HEK293 (cell line): ENCODE measurements at regions not wholly inside any gene's neighbourhood (a gene's known extent, or its start where the extent isn't known, plus 50 kb on each side); places are given as distances from the start of the nearest gene placed in this dataset.

Experiments
- CTCF ChIA-PET: fragments of 350-600 bp; formaldehyde crosslinking; extraction: SDS; loops from one replicate; lab custom pipeline; 2021; ENCODE audit warnings: antibody characterized with exemption; lab: Yijun Ruan, JAX
- POLR2A ChIA-PET: fragments of 300-600 bp; formaldehyde crosslinking; extraction: SDS; loops from one replicate; lab custom pipeline; 2020; ENCODE audit warnings: antibody characterized with exemption, inconsistent platforms; lab: Yijun Ruan, JAX
- H3K27ac ChIP-seq: fragments of 200-500 bp; sonication (Bioruptor generic); 2 replicates; pipeline ENCODE4 v1.5.1; 2014; ENCODE audit warnings: low read depth, low read length, control low read depth, inconsistent platforms; ENCODE audit errors: extremely low read depth
- H3K36me3 ChIP-seq, 2 experiments: fragments of 200-500 bp in 1 of 2; sonication (Bioruptor generic) in 1 of 2; 1 replicate in 1 of 2; 2 replicates in 1 of 2; pipeline ENCODE4 v1.5.1; 2014 to 2017; ENCODE audit warnings: inconsistent platforms in 2 of 2, low read length in 2 of 2; ENCODE audit not compliant: control insufficient read depth in 2 of 2, insufficient read depth in 1 of 2
- H3K4me1 ChIP-seq: fragments of 200-500 bp; sonication (Bioruptor generic); 2 replicates; pipeline ENCODE4 v1.5.1; 2014; ENCODE audit warnings: mild to moderate bottlenecking, low read length, inconsistent platforms; ENCODE audit not compliant: control insufficient read depth, insufficient read depth
- H3K4me3 ChIP-seq: 2 replicates; pipeline ENCODE4 v1.5.1; 2011; ENCODE audit warnings: low read depth, mild to moderate bottlenecking, control low read depth, low read length, moderate library complexity
- H3K9me3 ChIP-seq: fragments of 200-500 bp; sonication (Bioruptor generic); 2 replicates; pipeline ENCODE4 v1.5.1; 2014; ENCODE audit warnings: low read depth, low read length, inconsistent platforms; ENCODE audit not compliant: control insufficient read depth, insufficient read depth
- OVOL3 ChIP-seq: fragments of 450-650 bp; formaldehyde crosslinking; IDR thresholded peaks from 2 replicates; pipeline ENCODE4 v1.5.1; 2016; ENCODE audit warnings: missing biosample characterization, missing genetic modification characterization
- RBAK ChIP-seq: fragments of 450-650 bp; formaldehyde crosslinking; IDR thresholded peaks from 2 replicates; pipeline ENCODE4 v1.5.1; 2016; ENCODE audit warnings: missing biosample characterization, missing genetic modification characterization
- ZNF121 ChIP-seq: fragments of 450-650 bp; formaldehyde crosslinking; IDR thresholded peaks from 2 replicates; pipeline ENCODE4 v1.5.1; 2016; ENCODE audit warnings: missing biosample characterization, missing genetic modification characterization
- ZNF132 ChIP-seq: fragments of 450-650 bp; formaldehyde crosslinking; IDR thresholded peaks from 2 replicates; pipeline ENCODE4 v1.5.1; 2017; ENCODE audit warnings: missing biosample characterization, missing genetic modification characterization, borderline replicate concordance
- ZNF169 ChIP-seq: fragments of 450-650 bp; formaldehyde crosslinking; IDR thresholded peaks from 2 replicates; pipeline ENCODE4 v1.5.1; 2016; ENCODE audit warnings: missing biosample characterization, missing genetic modification characterization
- ZNF473 ChIP-seq: fragments of 450-650 bp; formaldehyde crosslinking; IDR thresholded peaks from 2 replicates; pipeline ENCODE4 v1.5.1; 2017; ENCODE audit warnings: missing biosample characterization, missing genetic modification characterization
- ZNF501 ChIP-seq: fragments of 450-650 bp; formaldehyde crosslinking; IDR thresholded peaks from 2 replicates; pipeline ENCODE4 v1.5.1; 2016; ENCODE audit warnings: missing biosample characterization, missing genetic modification characterization
- ZNF701 ChIP-seq: fragments of 450-650 bp; formaldehyde crosslinking; IDR thresholded peaks from 2 replicates; pipeline ENCODE4 v1.5.1; 2016; ENCODE audit warnings: missing biosample characterization, missing genetic modification characterization
- TF ChIP-seq, protein P1 (sequence below): IDR thresholded peaks from 2 replicates; pipeline ENCODE4 v1.6.1; 2011; ENCODE audit warnings: mild to moderate bottlenecking, low read depth, low read length, borderline replicate concordance
- TF ChIP-seq, protein P2 (sequence below): fragments of 450-650 bp; formaldehyde crosslinking; IDR thresholded peaks from 2 replicates; pipeline ENCODE4 v1.5.1; 2016; ENCODE audit warnings: missing biosample characterization, missing genetic modification characterization
- TF ChIP-seq, protein P3 (sequence below): fragments of 450-650 bp; formaldehyde crosslinking; IDR thresholded peaks from 2 replicates; pipeline ENCODE4 v1.5.1; 2016; ENCODE audit warnings: missing biosample characterization, missing genetic modification characterization
- TF ChIP-seq, protein P4 (sequence below): fragments of 450-650 bp; formaldehyde crosslinking; IDR thresholded peaks from 2 replicates; pipeline ENCODE4 v1.5.1; 2016; ENCODE audit warnings: missing biosample characterization, missing genetic modification characterization, borderline replicate concordance
- TF ChIP-seq, protein P5 (sequence below): fragments of 450-650 bp; formaldehyde crosslinking; conservative IDR thresholded peaks from 2 replicates; pipeline ENCODE4 v1.5.1; 2016; ENCODE audit warnings: low read depth, missing biosample characterization, missing genetic modification characterization

DNA sequence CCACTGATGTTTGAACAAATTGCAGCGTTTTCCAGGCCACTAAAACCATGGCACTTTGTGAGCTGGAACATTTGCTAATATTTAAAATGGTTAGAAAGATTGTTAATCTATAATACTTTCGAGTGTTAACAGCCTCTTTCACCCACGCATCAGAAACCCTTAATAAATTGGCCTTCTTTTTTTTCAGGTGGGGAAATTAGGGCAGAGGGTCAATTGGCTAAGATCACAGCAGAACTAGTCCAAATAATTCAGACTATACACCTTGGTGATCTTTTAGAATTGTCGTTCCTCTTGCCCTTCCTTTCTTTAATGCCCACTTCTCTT is 105.8 kb downstream of the PTCSC3 start:
- no peak overlapping the region for H3K27ac ChIP-seq
- H3K4me1 ChIP-seq, result 0 out of 2 replicates have a peak, but pooled peaks cover 3% of the 10 kb centered on the region
- no peaks in the 10 kb centered on the region for H3K36me3 ChIP-seq
- ChIA-PET CTCF (interaction anchor here (0.6 to 5.7 kb wide), 42 partner anchors 7 to 1082 kb away, joined by 3 to 67 read pairs (median 7); no protein-coding TSS in a partner anchor), POLR2A (no interaction called here)
- TF ChIP-seq ZNF132, result no peak
- TF ChIP-seq ZNF701 (tag by site-specific recombination), result no peak
- TF ChIP-seq, protein P1, sequence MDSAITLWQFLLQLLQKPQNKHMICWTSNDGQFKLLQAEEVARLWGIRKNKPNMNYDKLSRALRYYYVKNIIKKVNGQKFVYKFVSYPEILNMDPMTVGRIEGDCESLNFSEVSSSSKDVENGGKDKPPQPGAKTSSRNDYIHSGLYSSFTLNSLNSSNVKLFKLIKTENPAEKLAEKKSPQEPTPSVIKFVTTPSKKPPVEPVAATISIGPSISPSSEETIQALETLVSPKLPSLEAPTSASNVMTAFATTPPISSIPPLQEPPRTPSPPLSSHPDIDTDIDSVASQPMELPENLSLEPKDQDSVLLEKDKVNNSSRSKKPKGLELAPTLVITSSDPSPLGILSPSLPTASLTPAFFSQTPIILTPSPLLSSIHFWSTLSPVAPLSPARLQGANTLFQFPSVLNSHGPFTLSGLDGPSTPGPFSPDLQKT, result no peak
- TF ChIP-seq, protein P2, sequence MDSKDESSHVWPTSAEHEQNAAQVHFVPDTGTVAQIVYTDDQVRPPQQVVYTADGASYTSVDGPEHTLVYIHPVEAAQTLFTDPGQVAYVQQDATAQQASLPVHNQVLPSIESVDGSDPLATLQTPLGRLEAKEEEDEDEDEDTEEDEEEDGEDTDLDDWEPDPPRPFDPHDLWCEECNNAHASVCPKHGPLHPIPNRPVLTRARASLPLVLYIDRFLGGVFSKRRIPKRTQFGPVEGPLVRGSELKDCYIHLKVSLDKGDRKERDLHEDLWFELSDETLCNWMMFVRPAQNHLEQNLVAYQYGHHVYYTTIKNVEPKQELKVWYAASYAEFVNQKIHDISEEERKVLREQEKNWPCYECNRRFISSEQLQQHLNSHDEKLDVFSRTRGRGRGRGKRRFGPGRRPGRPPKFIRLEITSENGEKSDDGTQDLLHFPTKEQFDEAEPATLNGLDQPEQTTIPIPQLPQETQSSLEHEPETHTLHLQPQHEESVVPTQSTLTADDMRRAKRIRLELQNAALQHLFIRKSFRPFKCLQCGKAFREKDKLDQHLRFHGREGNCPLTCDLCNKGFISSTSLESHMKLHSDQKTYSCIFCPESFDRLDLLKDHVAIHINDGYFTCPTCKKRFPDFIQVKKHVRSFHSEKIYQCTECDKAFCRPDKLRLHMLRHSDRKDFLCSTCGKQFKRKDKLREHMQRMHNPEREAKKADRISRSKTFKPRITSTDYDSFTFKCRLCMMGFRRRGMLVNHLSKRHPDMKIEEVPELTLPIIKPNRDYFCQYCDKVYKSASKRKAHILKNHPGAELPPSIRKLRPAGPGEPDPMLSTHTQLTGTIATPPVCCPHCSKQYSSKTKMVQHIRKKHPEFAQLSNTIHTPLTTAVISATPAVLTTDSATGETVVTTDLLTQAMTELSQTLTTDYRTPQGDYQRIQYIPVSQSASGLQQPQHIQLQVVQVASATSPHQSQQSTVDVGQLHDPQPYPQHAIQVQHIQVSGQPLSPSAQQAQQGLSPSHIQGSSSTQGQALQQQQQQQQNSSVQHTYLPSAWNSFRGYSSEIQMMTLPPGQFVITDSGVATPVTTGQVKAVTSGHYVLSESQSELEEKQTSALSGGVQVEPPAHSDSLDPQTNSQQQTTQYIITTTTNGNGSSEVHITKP, result no peak
- TF ChIP-seq ZNF473 (tag by site-specific recombination), result no peak
- TF ChIP-seq, protein P3, sequence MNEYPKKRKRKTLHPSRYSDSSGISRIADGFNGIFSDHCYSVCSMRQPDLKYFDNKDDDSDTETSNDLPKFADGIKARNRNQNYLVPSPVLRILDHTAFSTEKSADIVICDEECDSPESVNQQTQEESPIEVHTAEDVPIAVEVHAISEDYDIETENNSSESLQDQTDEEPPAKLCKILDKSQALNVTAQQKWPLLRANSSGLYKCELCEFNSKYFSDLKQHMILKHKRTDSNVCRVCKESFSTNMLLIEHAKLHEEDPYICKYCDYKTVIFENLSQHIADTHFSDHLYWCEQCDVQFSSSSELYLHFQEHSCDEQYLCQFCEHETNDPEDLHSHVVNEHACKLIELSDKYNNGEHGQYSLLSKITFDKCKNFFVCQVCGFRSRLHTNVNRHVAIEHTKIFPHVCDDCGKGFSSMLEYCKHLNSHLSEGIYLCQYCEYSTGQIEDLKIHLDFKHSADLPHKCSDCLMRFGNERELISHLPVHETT (tag by site-specific recombination), result no peak
- TF ChIP-seq ZNF121 (tag by site-specific recombination), result no peak
- TF ChIP-seq ZNF501 (tag by site-specific recombination), result no peak
- no peak for TF ChIP-seq RBAK
- TF ChIP-seq, protein P4, sequence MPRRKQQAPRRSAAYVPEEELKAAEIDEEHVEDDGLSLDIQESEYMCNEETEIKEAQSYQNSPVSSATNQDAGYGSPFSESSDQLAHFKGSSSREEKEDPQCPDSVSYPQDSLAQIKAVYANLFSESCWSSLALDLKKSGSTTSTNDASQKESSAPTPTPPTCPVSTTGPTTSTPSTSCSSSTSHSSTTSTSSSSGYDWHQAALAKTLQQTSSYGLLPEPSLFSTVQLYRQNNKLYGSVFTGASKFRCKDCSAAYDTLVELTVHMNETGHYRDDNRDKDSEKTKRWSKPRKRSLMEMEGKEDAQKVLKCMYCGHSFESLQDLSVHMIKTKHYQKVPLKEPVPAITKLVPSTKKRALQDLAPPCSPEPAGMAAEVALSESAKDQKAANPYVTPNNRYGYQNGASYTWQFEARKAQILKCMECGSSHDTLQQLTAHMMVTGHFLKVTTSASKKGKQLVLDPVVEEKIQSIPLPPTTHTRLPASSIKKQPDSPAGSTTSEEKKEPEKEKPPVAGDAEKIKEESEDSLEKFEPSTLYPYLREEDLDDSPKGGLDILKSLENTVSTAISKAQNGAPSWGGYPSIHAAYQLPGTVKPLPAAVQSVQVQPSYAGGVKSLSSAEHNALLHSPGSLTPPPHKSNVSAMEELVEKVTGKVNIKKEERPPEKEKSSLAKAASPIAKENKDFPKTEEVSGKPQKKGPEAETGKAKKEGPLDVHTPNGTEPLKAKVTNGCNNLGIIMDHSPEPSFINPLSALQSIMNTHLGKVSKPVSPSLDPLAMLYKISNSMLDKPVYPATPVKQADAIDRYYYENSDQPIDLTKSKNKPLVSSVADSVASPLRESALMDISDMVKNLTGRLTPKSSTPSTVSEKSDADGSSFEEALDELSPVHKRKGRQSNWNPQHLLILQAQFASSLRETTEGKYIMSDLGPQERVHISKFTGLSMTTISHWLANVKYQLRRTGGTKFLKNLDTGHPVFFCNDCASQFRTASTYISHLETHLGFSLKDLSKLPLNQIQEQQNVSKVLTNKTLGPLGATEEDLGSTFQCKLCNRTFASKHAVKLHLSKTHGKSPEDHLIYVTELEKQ (tag by site-specific recombination), result no peak
- TF ChIP-seq, protein P5, sequence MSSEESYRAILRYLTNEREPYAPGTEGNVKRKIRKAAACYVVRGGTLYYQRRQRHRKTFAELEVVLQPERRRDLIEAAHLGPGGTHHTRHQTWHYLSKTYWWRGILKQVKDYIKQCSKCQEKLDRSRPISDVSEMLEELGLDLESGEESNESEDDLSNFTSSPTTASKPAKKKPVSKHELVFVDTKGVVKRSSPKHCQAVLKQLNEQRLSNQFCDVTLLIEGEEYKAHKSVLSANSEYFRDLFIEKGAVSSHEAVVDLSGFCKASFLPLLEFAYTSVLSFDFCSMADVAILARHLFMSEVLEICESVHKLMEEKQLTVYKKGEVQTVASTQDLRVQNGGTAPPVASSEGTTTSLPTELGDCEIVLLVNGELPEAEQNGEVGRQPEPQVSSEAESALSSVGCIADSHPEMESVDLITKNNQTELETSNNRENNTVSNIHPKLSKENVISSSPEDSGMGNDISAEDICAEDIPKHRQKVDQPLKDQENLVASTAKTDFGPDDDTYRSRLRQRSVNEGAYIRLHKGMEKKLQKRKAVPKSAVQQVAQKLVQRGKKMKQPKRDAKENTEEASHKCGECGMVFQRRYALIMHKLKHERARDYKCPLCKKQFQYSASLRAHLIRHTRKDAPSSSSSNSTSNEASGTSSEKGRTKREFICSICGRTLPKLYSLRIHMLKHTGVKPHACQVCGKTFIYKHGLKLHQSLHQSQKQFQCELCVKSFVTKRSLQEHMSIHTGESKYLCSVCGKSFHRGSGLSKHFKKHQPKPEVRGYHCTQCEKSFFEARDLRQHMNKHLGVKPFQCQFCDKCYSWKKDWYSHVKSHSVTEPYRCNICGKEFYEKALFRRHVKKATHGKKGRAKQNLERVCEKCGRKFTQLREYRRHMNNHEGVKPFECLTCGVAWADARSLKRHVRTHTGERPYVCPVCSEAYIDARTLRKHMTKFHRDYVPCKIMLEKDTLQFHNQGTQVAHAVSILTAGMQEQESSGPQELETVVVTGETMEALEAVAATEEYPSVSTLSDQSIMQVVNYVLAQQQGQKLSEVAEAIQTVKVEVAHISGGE (tag by site-specific recombination), result no peak
- no peak for TF ChIP-seq OVOL3 (tag by site-specific recombination)
- TF ChIP-seq ZNF169 (tag by site-specific recombination), result no peak
- H3K9me3 ChIP-seq, result no peaks in the 10 kb centered on the region
- H3K4me3 ChIP-seq, result no peak overlapping the region
